GDM1 (cell line): ENCODE measurements at regions not wholly inside any gene's neighbourhood (a gene's known extent, or its start where the extent isn't known, plus 50 kb on each side); places are given as distances from the start of the nearest gene placed in this dataset.

ENCODE experiments used
- DNase-seq: peaks from one replicate; lab custom pipeline; 2025; lab: John Stamatoyannopoulos, UW

GRCh38 chr20:60999250-60999649, 252.8 kb upstream of the CDH4 start:
- no peak for DNase-seq

GRCh38 chr20:61002090-61002489, 250.0 kb upstream of the CDH4 start:
- DNase-seq, result no peak

DNA sequence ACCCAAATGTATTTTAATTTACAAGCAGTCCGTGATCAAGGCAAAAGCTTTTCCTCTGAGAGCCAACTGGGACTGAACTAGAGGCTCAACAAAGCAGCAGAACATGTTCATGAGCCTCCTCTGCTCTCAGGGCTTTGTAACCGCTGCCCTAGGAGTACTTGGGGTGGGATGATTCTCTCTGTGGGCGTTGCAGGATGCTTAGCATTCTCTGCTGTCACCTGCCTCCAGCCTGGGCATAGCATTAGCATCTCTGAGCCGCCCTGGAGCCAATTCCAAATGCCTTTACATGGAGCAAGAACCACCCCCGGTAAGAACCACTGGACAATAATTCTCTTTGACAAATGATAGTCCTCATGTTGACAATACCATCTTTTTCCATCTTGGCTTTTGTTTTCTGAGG, 237.6 kb upstream of the CDH4 start:
- no peak for DNase-seq

- DNase-seq, result no peak
Observed at GRCh38 chr20:61015602-61016001, 236.5 kb upstream of the CDH4 start.

GRCh38 chr20:61019322-61019721, 232.7 kb upstream of the CDH4 start:
- DNase-seq, result no peak

DNA sequence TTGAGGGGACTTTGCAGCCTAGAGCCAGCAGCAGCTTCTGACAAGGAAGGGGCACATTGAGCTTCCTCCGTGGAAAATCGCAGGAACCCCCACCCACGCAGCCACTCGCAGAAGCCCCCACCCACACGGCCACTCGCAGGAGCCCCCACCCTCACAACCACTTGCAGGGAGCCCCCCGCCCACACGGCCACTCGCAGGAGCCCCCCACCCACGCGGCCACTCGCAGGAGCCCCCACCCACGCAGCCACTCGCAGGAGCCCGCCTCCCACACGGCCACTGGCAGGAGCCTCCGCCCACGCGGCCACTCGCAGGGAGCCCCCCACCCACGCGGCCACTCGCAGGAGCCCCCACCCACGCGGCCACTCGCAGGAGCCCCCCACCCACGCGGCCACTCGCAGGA, 228.4 kb upstream of the CDH4 start:
- DNase-seq, result no peak

- DNase-seq, result no peak
Observed at GRCh38 chr20:61024390-61024789, 227.7 kb upstream of the CDH4 start.

- no peak for DNase-seq
Observed at GRCh38 chr20:61025536-61025935, 226.5 kb upstream of the CDH4 start.

- DNase-seq, result no peak
Observed at GRCh38 chr20:61026173-61026572, 225.9 kb upstream of the CDH4 start.

GRCh38 chr20:61026731-61027130, 225.3 kb upstream of the CDH4 start:
- DNase-seq, result no peak

DNA sequence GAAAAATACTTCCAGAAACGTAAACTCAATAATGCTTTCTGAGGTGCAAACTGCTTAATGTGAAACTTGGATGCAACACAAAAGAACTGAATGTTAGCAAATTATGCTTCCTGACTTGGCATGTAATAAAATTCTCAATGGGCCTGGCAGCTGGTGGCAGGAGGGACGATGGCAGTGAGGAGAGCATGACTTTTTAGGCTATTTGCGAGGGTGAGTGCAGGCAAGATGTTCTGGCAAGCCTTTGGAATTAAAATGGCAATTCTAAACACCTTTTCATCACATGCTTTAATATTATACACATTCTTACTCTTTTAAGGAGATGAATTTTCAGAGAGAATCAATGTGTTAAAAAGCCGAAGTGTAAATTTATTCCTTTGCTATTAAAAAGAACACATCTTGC, 224.8 kb upstream of the CDH4 start:
- no peak for DNase-seq

- DNase-seq, result no peak
Observed at GRCh38 chr20:61030130-61030529, 221.9 kb upstream of the CDH4 start.

- DNase-seq, result no peak
Observed at GRCh38 chr20:61031101-61031830, 220.8 kb upstream of the CDH4 start.

GRCh38 chr20:61037498-61037897, 214.6 kb upstream of the CDH4 start:
- no peak for DNase-seq

DNA sequence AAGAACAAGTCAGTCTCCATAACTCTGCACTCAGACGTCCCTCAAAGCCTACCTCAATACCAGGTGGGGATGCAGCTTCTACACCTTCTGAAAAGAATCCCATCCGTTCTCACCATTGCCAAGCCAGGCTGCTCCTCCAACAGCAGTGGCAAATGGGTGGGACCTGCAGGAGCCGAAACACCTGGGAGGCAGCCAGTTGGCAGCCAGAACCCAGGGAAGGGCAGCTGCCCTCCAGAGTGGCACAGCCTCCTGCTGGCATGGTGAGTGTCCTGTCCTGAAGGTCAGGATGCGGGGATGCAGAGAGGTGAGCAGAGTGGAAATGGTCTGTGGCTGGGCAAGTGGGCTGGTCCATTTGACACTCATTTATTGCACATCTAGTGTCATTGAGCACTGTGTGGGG, 210.6 kb upstream of the CDH4 start:
- no peak for DNase-seq

GRCh38 chr20:61042506-61043385, 209.3 kb upstream of the CDH4 start:
- no peak for DNase-seq

DNA sequence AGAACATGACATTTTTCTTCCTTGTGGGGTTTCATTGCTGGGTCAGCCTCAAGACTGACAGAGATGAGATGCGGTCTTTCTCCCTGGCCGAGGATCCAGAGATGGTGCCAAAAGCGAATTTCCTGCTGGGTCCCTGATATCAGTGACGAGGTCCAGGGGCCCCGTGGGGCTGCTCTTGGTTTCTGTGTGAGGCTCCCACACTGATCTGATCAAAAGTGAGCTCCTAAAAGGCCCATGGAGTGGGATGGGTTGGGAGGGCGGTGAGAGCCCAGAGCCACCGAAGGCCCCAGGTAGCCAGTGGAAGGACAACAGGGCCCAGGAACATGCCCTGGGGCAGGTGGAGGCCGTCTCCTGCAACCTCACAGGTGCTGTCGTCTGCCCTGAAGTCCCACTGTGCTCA, 208.4 kb upstream of the CDH4 start:
- no peak for DNase-seq

GRCh38 chr20:61044499-61044898, 207.6 kb upstream of the CDH4 start:
- no peak for DNase-seq

GRCh38 chr20:61045091-61045490, 207.0 kb upstream of the CDH4 start:
- DNase-seq, result no peak

- DNase-seq, result no peak
Observed at GRCh38 chr20:61045876-61046585, 206.0 kb upstream of the CDH4 start.

- DNase-seq, result no peak
Observed at GRCh38 chr20:61046721-61047351, 205.2 kb upstream of the CDH4 start.

DNA sequence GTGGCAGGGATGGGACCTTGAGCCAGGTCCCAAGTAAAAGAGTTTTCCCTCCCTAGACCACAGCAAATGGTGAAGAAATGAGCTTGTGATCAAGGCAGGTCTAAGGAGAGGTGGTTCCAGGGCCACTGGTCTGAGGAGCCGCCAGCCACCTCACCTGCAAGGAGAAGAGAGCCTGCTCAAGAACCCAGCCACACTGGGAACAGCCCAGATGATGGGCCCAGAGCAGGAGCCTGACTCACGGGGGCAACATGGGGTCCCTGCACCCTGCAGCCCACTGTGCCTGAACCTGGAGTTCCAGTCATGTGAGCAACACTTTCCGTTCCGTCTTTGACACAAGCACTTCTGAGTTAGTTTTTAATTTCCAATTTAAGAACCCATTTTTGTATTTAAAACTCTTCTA, 204.5 kb upstream of the CDH4 start:
- no peak for DNase-seq
